AG04449 (cell line): ENCODE measurements at regions not wholly inside any gene's neighbourhood (a gene's known extent, or its start where the extent isn't known, plus 50 kb on each side); places are given as distances from the start of the nearest gene placed in this dataset.

Source experiments
- CTCF ChIA-PET: fragments of 350-600 bp; formaldehyde crosslinking; extraction: SDS; loops from one replicate; lab custom pipeline; 2021; ENCODE audit warnings: antibody characterized with exemption; lab: Yijun Ruan, JAX
- POLR2A ChIA-PET: fragments of 400-600, 350-600 bp; formaldehyde crosslinking; extraction: SDS; loops from one replicate; lab custom pipeline; 2020; ENCODE audit warnings: antibody characterized with exemption, inconsistent platforms; lab: Yijun Ruan, JAX
- DNase-seq: peaks from one replicate; pipeline ENCODE4 v3.0.0-alpha.2; 2010; ENCODE audit warnings: low read depth, low spot score
- H3K4me3 ChIP-seq: 2 replicates; pipeline ENCODE4 v1.5.1; 2011; ENCODE audit warnings: low read depth, mild to moderate bottlenecking, control low read depth, low read length
- CTCF ChIP-seq: IDR thresholded peaks from one replicate; pipeline ENCODE4 v1.5.1; 2011; ENCODE audit warnings: mild to moderate bottlenecking, moderate library complexity, low read length, control low read depth, inconsistent platforms; ENCODE audit not compliant: insufficient read depth; ENCODE audit errors: missing control alignments

- DNase-seq: no peak
- TF ChIP-seq CTCF: no peak
- H3K4me3 ChIP-seq: no peak overlapping the region
- ChIA-PET CTCF (interaction anchor here (0.7 to 5.0 kb wide), 2 partner anchors 8 to 11 kb away, joined by 4 to 27 read pairs; no protein-coding TSS in a partner anchor), POLR2A (interaction anchor here (1.3 kb wide), 1 partner anchor 11 kb away, joined by 3 read pairs; no protein-coding TSS in a partner anchor)
Observed at GRCh38 chr12:66024949-66025348, 105.6 kb downstream of the LLPH start.

- no peak for DNase-seq
- TF ChIP-seq CTCF: no peak
- ChIA-PET CTCF (interaction anchor here (1.7 to 7.0 kb wide), 2 partner anchors 15 to 60 kb away, joined by 5 to 29 read pairs; no protein-coding TSS in a partner anchor), POLR2A (no interaction called here)
- H3K4me3 ChIP-seq: no peak overlapping the region
Observed at GRCh38 chr12:66020481-66020880, 110.1 kb downstream of the LLPH start.

- DNase-seq: no peak
- no peak for TF ChIP-seq CTCF
- CTCF ChIA-PET: interaction anchor here (0.7 to 7.0 kb wide), 2 partner anchors 18 to 77 kb away, joined by 3 to 29 read pairs; no protein-coding TSS in a partner anchor
- no peak overlapping the region for H3K4me3 ChIP-seq
- POLR2A ChIA-PET: no interaction called here
Observed at GRCh38 chr12:66017736-66018135, 112.8 kb downstream of the LLPH start.
